Activated CD4-positive, alpha-beta T cell treated with anti-CD3 and anti-CD28 coated beads for 4 hours (primary cell): ENCODE measurements at regions not wholly inside any gene's neighbourhood (a gene's known extent, or its start where the extent isn't known, plus 50 kb on each side); places are given as distances from the start of the nearest gene placed in this dataset.

Experiments
- DNase-seq, 2 donors: peaks; one replicate each; pipeline ENCODE4 v3.0.0-alpha.2; 2020

DNA sequence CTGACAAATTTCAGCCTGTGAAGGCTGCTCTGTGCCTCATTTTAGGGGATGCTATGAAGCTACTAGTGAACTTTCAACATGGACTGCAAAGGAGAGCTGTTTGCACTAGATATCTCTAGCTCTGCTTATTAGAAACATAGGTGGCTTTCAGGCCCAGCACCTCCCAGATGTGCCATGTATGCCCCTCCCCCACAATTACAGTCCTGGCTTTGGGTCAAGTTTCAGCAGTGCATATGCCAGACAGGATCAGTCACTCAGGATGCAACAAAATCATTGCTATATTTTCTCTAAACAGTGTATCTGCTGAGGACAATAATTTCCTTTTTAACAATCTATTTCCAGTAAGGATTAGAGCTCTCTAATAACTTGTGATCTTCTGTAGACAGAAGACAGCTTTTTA, 178.8 kb upstream of the STAC start:
- DNase-seq = no peak

DNA sequence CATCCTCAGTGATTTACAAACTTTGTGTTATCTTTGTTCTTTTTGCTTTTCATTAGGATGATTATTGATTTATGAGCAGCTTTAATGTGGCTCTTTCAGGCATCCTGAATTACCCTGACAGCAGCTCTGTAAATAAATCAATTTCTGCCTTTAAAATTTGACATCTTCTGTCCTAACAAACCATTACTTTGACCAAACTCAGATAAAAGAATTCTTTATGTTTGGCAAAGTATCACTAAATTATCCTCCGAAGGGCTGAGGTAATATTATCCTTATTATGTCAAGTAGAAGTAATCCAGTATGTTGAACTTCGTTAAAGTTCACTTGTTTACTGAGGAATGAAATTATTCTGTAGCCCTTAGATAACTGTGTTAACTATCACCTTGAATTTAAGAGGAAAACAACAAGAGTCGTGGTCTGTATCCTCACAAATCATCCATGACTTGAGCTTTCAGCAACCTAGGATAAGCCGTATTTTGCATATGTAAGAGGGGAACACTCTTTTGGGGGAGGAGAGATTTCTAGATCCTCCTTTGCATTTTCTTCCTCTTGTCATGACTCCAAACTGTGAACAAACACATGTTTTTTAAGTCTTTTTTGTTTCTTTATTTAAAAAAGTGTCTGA, 173.2 kb upstream of the STAC start:
- no peak for DNase-seq

DNA sequence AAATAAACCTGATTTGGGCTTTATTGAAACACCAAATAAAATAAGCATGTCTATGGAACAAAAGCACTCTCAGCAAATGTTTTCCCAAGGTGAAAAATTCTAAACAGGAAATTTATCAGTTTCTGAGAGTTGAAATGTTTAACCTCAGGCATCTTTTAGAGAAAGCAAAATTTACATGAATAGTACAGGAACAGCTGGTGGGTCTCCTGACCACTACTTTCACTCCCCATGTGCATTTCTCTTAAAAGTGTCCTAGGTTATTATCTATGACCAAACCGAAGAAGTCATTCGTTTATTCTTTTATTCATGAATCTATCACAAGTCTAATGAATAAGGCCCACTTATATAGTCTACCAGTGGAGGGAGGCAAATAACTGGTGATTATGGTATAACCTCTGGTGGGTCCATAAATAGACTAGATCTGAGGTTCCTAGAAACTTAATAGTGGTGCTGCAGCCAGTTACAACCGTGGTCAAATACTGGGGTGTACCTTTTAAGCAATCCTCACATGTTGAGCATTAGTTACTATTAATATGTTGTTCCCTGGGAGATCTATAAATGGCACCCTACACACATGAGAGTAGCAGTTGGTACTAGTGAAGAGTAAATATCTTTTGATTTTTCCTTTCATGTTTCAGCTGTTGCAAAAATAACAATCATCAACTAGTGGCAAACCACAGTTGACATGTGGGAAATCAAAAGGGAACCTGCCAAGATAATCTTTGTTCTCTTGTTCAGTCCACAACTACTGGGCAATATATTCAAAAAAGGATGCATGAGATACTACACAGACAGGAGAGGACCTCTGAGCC, 169.3 kb upstream of the STAC start:
- no peak for DNase-seq

DNA sequence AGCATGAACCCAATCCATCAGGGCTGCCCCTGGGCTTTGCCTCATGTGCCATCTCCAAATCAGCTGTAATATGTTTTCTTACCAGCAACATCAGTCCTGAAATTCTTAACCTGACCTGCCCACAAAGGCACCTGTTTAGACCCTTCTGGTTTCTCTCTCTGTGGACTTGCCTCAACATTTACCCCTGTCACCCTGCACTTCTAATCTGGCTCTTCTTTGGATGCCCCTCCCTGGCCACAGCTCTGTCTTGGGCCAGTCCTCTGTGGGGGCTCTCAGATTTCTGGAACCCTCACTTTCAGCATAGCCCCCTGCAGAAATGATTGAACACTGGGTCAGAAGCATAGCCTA, 168.7 kb upstream of the STAC start:
- DNase-seq = no peak

DNA sequence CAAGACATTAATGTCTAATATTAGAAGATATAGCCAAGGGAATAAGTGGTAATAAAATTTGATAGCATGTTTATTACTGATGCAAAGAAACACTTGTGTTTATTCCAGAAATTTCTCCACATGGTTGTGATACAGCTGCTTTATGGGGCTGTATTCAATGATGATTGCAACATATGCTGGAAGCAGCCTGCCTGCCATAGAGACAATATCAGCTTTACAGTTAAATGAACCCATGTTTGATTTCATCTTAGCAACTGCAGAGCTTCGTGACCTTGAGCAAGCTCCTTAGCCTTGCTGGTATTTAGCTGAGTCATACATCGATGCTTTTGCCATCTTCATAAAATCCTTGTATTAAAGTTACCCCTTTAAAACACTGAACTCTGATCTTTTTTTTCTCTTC, 168.1 kb upstream of the STAC start:
- no peak for DNase-seq

DNA sequence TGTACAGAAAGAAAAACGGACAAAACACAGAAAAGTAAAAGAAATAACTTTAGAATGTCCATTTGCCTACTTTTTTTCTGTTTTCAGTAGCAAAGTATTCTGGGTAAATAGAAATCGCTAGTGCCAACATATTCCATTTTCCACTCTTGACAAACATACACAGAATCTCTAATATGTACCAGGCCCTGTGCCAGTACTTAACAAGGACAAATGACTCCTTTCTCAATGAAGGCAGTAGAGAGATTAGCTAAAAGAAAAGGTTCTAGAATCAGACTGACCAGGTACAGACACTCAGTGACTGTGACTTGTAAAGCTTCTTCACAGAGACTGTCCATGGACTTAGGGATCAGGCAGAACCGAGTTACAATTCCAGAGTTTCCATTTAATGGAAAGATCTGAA, 165.8 kb upstream of the STAC start:
- no peak for DNase-seq

DNA sequence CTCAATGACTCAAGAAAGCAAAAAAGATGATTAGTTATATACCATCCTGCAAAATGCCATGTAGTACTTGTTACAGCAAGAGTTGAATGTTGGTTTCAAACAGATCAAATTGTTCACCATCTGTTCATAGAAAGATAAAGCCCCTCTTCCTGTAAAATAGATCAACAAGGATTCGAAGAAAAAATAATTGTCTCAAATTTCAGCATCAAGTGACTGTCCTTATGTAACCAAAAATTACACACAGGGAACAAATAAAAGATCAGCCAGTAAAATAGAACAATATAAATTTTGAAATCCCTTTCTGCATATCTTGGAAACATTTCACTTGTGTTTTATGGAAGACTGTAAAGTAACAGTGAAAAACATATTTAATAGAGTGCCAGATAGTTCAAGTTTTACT, 165.1 kb upstream of the STAC start:
- no peak for DNase-seq

DNA sequence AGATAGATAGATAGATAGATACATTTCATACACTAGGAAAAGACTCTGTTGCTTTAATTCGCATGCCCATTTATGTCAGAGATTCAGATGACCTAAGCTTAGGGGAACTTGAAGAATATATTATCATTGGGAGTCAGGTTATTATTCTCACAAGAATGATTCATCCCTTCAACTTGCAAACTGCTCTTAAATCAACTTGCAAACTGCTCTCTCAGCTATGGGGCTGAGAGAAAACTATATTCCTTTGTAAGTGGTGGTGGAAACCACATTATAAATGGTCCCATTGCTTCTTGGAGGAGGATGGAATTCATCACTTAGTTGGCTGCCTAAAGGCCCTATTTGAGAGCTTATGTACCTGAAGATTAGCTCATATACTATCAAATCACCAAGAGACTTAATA, 160.9 kb upstream of the STAC start:
- no peak for DNase-seq

DNA sequence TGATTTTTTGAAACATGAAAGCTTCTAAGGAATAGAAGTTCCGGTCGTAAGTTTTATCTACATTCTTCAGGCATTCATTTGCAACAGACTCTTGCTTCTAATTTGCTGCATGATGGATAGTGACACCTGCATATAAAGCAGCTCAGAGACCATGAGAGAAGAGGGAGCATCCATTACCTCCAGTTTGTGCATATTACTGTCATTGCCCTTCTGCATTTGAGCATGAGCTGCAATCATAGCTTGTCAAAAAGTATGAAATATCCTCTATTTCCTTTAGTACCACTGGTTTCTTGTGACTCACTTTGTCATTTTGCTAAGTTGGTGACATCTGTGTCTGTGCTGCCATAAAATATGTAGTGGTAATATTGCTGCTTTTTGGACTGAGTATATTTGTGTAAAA, 160.1 kb upstream of the STAC start:
- DNase-seq = no peak

DNA sequence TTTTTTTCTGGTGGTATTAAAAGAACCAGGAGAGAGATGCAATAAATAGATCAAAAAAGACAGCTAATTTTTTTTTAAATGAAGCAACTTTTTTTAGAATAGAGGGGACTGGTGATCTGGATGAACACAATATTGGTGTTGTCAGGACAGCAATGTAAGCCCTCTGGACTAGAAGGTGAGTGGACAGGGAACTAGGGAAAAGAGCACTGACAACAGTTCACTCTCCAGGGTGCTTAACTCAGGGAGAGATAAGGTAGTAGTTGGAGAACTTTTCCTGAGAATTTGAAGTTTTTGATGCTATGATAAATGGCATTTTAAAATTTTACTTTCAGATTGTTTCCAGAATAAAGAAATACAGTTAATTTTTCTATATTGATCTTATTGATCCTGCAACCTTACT, 158.3 kb upstream of the STAC start:
- DNase-seq = no peak

DNA sequence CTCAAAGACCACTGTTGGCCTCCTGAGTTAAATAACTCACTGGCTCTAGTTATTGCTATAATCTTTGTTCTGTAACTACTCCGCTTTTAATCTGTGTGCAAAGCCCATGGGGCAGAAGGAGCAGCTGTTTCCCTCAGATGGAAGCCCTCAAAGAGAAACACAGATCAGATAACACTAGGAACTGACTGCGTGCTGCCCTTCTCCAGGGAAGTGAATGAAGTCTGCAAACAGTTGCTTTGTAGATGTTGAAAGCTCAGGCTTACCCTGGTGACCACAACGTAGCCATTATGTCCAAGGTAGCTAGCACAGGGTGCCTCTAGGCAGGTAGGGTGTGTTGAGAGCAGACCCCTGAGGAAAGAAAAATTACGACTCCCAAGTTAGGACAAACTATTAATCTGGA, 152.3 kb upstream of the STAC start:
- no peak for DNase-seq

DNA sequence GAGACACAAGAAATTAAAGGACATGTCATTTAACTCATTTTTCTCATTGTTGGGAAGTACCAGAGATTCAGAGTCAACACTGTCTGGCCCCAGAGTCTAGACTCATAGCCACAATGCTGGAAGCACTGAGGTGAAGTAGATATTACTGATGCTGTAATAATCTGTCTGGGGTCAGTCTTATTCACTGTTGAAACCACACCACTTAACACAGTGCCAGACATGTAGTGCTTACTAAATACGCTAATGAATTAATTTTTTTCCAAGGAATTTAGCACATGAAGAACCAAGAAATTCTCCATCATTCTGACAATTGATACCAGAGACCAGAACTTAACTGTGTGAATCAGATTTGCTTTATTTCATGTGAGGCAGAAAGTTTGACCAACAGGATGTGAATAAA, 150.8 kb upstream of the STAC start:
- no peak for DNase-seq

DNA sequence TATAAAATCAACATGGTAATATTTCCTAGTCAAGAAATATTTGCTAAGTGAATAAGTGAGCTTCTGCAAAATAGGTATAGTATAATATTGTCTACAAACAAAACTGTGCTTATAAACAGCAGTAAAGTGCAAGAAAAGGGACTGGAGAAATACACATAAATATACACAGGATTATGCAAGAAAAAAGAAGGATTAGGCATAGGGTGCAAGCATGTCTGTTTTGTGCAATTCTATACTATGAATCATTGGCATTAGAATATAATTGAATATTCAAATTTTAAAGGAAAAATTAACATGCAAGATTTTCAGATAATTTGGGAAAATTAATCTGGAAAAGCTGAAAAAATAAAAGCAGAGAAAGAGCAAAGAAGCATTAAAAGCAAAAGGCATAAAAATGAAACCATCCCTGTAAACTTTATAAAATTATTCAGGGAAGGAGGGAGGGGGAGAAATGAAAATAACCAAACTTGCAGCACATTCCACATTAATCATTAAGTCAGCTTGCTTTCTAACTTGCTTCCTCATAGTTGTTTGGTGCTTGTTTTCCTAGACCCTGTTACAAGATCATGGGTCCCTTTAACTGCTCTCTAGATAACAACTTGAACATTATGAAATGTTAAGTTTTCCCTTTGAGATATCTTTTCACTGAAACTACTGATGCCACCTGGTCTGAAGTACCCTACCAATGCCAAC, 147.4 kb upstream of the STAC start:
- no peak for DNase-seq

DNA sequence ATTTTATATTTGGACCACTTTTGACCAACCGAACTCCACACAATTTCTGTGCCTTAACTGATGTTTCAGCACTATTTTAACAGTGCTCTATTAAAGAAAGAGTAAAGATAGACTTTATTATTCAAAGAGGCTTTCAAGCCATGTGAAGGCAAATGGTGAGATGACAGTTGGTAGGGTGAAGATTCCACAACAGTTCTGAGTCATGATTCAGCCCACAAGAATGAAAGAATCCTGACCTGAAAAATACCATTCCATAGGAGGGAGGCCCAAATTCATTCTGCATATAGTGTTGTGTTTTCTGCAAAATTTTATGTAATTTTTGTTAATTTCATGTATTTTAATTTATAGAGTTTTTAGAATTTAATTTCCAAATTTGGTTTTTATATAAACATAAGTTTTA, 135.6 kb upstream of the STAC start:
- no peak for DNase-seq

DNA sequence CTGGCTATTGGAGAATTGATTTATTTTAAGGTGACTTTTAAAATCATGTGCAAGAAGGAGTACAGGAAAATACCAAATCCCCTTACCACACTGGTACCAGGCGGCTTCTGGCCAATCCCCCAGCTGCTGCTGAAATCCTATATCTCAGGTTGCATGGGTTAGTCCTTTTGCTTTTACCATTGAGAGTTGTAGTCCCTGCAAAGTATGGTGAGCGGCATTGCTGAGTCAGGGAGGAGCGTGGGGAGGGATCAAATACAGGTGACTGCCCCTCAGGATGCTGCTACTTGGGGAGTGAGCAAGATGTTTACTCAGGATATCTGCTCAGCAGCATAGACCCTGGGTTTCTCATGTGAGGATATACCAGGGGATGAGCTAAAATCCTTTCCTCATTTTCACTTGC, 131.9 kb upstream of the STAC start:
- DNase-seq = no peak

DNA sequence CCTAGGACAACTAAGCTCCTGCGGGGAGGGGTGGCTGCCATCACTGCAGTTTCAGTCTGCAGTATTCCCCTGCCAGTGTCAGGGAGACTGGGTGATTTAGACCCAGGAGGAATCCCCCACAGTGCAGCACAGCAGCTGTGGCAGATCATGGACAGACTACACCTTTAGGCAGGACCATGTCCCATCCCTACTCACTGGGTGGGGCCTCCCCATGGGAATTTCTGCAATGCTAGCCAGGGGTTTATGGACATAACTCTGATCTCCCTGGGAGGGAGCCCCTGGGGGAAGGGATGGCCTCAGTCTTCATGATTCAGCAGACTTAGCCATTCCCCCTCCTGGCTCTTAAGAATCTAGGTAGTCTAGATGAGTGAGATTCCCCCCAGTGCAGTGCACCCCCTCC, 130.1 kb upstream of the STAC start:
- no peak for DNase-seq

DNA sequence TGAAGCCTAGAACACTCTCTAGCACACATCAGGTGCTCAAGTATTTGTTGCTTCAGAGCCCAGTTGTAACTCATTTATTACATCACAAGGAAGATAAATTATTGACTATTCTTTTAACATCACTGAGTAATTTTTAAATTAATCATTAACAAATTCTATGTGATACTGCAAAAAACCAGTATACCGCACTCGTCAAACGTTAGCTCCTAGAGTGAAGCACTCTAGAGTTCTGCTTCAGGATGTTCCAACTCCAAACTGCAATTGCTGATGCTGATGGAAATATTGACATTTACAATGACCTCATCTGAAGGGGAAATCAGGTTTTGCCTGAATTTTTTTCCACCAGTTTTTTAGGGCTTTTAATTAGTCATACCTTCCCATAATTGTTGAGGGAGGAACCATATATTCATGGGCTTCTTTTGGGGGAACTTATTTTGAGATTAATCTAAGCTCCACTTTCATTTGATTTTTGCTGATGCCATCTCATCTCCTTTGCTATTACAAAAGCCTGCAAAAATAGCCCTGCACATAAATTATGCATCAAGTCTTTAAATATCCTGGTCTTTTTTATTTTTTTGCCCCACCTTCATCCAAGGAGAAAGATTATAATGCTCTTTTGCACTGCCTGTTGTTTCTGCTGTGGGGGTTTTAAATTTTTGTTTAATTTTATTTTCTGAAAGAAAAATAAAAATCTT, 123.0 kb upstream of the STAC start:
- no peak for DNase-seq

DNA sequence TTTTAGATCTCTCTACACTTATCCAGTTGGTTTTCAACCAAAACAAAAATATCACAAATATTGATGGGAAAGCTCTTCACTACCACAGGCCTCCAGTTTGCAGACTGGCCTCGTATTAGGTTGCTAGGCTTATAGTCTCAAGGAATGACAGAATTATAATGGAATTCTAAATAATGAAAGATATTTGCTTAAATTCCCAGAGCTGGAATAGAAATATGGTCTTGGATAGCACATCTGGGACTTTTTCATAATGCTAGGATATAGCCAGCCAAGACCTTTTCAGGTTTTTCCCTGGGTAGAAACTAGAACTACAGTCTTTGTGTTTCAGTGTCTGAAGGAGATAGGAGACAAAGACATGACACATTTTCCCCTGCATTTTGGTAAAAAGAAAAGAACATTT, 121.9 kb upstream of the STAC start:
- no peak for DNase-seq

DNA sequence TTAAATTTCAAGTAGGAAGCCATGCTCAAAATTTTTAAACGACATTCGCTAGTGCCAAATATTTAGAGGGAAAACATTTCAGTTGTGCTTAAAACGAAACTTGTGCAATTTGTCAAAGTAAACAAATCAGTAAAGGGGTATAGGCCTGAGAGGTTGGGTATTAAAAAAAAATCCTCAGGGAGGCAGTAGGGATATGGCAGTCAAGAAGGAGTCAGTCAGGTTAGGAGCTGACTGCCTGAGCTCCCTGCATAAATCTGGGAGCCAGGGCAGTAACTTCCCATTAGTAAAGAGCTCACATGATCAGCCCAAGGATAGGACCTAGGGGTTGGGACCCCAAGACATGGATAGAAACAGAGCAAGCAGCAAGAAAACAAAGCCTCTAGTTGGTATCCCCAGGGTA, 120.7 kb upstream of the STAC start:
- DNase-seq = no peak

DNA sequence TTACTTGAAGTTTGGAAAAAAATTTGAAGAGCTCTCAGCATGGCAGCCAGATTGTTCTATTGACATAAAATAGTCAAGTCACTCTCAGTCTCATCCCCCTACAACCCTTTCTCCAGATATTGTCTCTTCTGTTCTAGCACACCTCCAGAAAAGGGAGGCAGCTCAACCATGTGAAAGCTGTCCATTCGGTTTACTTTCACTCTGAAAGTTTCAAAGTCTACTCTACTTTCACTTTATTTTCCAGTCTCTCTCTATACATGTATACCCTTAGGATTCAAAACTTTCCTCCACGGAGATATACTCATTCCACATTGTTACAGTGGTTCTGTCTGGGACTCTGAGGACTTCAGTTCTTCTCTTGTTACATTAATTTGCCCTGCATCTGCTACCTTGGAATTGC, 111.0 kb upstream of the STAC start:
- no peak for DNase-seq

DNA sequence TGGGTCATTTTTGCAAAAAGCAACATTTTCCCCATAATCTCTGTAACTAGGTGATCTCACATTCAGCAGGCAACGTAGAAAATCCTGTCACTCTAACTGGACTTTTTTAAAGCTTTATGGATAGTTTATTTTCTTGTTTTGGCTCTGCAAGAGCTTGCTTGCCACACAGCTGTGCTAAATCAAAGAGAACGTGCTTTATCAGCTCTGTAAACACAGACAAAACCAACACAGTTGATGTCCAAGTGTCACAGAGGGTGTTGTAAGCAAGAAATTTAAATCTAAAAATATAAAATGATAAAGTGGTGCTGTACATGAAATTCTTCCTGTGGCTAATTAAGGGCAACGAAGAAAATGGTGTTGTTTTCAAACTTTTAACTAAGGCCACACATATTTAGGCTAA, 97.5 kb upstream of the STAC start:
- DNase-seq = no peak

DNA sequence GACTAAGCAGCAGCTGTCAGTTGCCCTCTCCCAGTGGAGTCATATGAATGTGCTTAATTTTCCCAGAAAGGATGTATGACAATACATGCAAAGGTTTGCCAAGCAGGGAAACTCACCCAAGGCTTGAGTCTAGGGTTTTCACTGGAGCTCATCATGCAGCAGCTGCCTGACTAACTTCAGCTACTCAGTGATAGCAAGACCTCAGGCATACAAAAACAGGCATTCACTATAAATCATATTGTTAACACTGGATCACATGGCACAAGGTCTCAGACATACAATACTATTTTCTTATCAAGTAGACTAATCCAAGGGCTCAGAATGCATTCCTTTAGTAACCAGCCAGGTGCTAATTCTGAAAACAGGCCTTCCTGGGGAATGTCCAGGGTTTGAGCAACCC, 85.0 kb upstream of the STAC start:
- DNase-seq = no peak

DNA sequence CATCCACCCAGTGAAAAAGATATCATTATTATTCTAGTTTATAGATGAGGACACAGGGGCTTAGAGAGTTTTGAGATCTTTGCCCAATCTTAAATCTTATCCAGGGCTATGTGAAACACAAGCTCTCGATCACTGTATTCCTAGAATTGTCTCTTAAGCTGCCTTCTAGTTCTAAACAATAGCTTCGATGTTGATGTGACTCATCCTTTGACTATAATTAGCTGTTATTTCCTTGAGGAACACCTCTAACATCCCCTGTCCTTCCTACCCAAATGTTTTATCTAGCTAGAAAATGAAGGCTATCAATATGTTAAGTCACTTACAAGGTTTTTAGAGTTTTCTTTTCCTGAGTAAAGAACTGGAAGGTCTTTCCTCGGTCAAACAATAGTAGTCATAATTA, 83.1 kb upstream of the STAC start:
- no peak for DNase-seq

DNA sequence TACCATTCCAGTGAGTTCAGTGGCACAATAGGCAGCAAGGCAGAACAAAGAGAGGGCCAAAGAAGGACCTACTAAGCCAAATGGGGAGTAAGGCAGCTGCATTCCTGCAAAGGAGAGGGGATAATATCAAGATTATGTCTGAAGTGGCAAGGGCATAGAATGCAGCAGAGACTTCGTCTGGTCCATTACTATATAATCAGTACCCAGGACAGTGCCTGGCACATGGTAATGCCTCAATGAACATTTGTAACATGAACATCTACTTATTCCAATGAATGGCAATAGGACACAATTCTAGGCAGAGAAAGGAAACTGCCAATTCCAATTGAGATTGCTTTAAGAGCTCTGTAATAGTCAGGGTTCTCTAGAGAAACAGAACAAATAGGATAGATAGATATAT, 82.1 kb upstream of the STAC start:
- DNase-seq = no peak
